NAMALWA (cell line): ENCODE measurements at regions not wholly inside any gene's neighbourhood (a gene's known extent, or its start where the extent isn't known, plus 50 kb on each side); places are given as distances from the start of the nearest gene placed in this dataset.

Experiments
- DNase-seq: peaks from one replicate; pipeline ENCODE4 v3.0.0-alpha.2; 2015; ENCODE audit warnings: low spot score

- no peak for DNase-seq
Measured at GRCh38 chr9:129473523-129474244, 147.2 kb downstream of the C9orf50 start.

GRCh38 chr9:129472651-129473102 is 148.2 kb downstream of the C9orf50 start:
- DNase-seq: no peak

- DNase-seq: no peak
Measured at GRCh38 chr9:129471201-129472019, 149.5 kb downstream of the C9orf50 start.

GRCh38 chr9:129469988-129470316 is 150.9 kb downstream of the C9orf50 start:
- DNase-seq: no peak

GRCh38 chr9:129469188-129469987 is 151.5 kb downstream of the C9orf50 start:
- DNase-seq: no peak

GRCh38 chr9:129467739-129468666 is 152.9 kb downstream of the C9orf50 start:
- DNase-seq: no peak

- DNase-seq: no peak
Measured at GRCh38 chr9:129467004-129467588, 153.8 kb downstream of the C9orf50 start.

- DNase-seq: no peak
Measured at GRCh38 chr9:129465834-129466535, 154.9 kb downstream of the C9orf50 start.

GRCh38 chr9:129464972-129465833 is 155.7 kb downstream of the C9orf50 start:
- DNase-seq: no peak

GRCh38 chr9:129463994-129464393 is 156.9 kb downstream of the C9orf50 start:
- DNase-seq: no peak

GRCh38 chr9:129463477-129463876 is 157.4 kb downstream of the C9orf50 start:
- DNase-seq: no peak

GRCh38 chr9:129462360-129462759 is 158.5 kb downstream of the C9orf50 start:
- DNase-seq: no peak

GRCh38 chr9:129460323-129461261 is 160.3 kb downstream of the C9orf50 start:
- peak; percentile 91 for DNase-seq

GRCh38 chr9:129459547-129460322 is 161.2 kb downstream of the C9orf50 start:
- peak; percentile 54 for DNase-seq

GRCh38 chr9:129458663-129459546 is 162.0 kb downstream of the C9orf50 start:
- peak; percentile 88 for DNase-seq

GRCh38 chr9:129458155-129458661 is 162.7 kb downstream of the C9orf50 start:
- peak; percentile 81 for DNase-seq
